Middle frontal gyrus (tissue), 1 donor: ENCODE measurements at regions not wholly inside any gene's neighbourhood (a gene's known extent, or its start where the extent isn't known, plus 50 kb on each side); places are given as distances from the start of the nearest gene placed in this dataset.

Experiments
- DNase-seq: peaks from one replicate; pipeline ENCODE4 v3.0.0-alpha.2; 2015; ENCODE audit warnings: low spot score; ENCODE audit errors: extremely low spot score

GRCh38 chr2:59887366-59887765 is 666.1 kb downstream of the BCL11A start:
- DNase-seq = no peak

GRCh38 chr2:59886759-59887158 is 666.7 kb downstream of the BCL11A start:
- DNase-seq = no peak

GRCh38 chr2:59885541-59885940 is 667.9 kb downstream of the BCL11A start:
- no peak for DNase-seq

- DNase-seq = no peak
Observed at GRCh38 chr2:59884166-59884565, 669.3 kb downstream of the BCL11A start.

- no peak for DNase-seq
Observed at GRCh38 chr2:59882822-59883221, 670.6 kb downstream of the BCL11A start.

- no peak for DNase-seq
Observed at GRCh38 chr2:59882279-59882678, 671.2 kb downstream of the BCL11A start.

- no peak for DNase-seq
Observed at GRCh38 chr2:59881218-59881617, 672.2 kb downstream of the BCL11A start.

- no peak for DNase-seq
Observed at GRCh38 chr2:59879700-59880131, 673.7 kb downstream of the BCL11A start.

GRCh38 chr2:59875836-59876235 is 677.6 kb downstream of the BCL11A start:
- no peak for DNase-seq

- DNase-seq = no peak
Observed at GRCh38 chr2:59874971-59875755, 678.3 kb downstream of the BCL11A start.

GRCh38 chr2:59874361-59874760 is 679.1 kb downstream of the BCL11A start:
- DNase-seq = no peak

- DNase-seq = no peak
Observed at GRCh38 chr2:59871830-59872229, 681.6 kb downstream of the BCL11A start.

GRCh38 chr2:59868981-59869380 is 684.5 kb downstream of the BCL11A start:
- DNase-seq = no peak

GRCh38 chr2:59866436-59866835 is 687.0 kb downstream of the BCL11A start:
- no peak for DNase-seq

GRCh38 chr2:59858540-59858939 is 694.9 kb downstream of the BCL11A start:
- no peak for DNase-seq

GRCh38 chr2:59857109-59857508 is 696.3 kb downstream of the BCL11A start:
- no peak for DNase-seq

- no peak for DNase-seq
Observed at GRCh38 chr2:59856391-59856790, 697.1 kb downstream of the BCL11A start.

GRCh38 chr2:59853032-59853431 is 700.4 kb downstream of the BCL11A start:
- DNase-seq = no peak

- no peak for DNase-seq
Observed at GRCh38 chr2:59851836-59852475, 701.5 kb downstream of the BCL11A start.

- DNase-seq = no peak
Observed at GRCh38 chr2:59850554-59850953, 702.9 kb downstream of the BCL11A start.

GRCh38 chr2:59833941-59834340 is 719.5 kb downstream of the BCL11A start:
- DNase-seq = no peak

- no peak for DNase-seq
Observed at GRCh38 chr2:59830601-59831000, 722.9 kb downstream of the BCL11A start.

- DNase-seq = no peak
Observed at GRCh38 chr2:59827677-59828076, 725.8 kb downstream of the BCL11A start.
